AG09319 (cell line): ENCODE measurements at regions not wholly inside any gene's neighbourhood (a gene's known extent, or its start where the extent isn't known, plus 50 kb on each side); places are given as distances from the start of the nearest gene placed in this dataset.

ENCODE experiments used
- DNase-seq: peaks from one replicate; pipeline ENCODE4 v3.0.0-alpha.2; 2010; ENCODE audit warnings: low read depth; ENCODE audit errors: extremely low read depth
- TF ChIP-seq, protein P1 (sequence below): IDR thresholded peaks from 2 replicates; pipeline ENCODE4 v1.5.1; 2011; ENCODE audit warnings: low read depth, mild to moderate bottlenecking, inconsistent platforms, low read length, moderate library complexity

DNA sequence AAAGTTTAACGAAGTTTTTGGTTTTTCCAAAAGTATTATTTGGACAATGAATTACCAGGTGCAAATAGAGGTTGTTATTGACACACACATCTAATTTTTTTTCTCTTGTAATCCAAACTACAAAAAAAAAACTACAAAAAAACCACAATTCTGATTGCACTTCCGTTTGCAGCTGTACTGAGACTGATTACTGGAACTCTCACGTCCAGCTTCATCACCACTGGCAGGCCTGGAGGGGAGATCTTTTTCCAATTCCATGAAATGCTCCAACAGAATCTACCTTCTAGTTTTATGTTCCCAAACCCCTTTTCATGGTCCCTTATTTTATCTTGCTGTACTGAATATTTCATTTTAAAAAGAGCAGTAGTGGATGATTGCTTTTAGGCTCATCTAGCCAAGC, 1118.3 kb downstream of the C4orf33 start:
- TF ChIP-seq, protein P1, sequence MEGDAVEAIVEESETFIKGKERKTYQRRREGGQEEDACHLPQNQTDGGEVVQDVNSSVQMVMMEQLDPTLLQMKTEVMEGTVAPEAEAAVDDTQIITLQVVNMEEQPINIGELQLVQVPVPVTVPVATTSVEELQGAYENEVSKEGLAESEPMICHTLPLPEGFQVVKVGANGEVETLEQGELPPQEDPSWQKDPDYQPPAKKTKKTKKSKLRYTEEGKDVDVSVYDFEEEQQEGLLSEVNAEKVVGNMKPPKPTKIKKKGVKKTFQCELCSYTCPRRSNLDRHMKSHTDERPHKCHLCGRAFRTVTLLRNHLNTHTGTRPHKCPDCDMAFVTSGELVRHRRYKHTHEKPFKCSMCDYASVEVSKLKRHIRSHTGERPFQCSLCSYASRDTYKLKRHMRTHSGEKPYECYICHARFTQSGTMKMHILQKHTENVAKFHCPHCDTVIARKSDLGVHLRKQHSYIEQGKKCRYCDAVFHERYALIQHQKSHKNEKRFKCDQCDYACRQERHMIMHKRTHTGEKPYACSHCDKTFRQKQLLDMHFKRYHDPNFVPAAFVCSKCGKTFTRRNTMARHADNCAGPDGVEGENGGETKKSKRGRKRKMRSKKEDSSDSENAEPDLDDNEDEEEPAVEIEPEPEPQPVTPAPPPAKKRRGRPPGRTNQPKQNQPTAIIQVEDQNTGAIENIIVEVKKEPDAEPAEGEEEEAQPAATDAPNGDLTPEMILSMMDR: no peak

DNA sequence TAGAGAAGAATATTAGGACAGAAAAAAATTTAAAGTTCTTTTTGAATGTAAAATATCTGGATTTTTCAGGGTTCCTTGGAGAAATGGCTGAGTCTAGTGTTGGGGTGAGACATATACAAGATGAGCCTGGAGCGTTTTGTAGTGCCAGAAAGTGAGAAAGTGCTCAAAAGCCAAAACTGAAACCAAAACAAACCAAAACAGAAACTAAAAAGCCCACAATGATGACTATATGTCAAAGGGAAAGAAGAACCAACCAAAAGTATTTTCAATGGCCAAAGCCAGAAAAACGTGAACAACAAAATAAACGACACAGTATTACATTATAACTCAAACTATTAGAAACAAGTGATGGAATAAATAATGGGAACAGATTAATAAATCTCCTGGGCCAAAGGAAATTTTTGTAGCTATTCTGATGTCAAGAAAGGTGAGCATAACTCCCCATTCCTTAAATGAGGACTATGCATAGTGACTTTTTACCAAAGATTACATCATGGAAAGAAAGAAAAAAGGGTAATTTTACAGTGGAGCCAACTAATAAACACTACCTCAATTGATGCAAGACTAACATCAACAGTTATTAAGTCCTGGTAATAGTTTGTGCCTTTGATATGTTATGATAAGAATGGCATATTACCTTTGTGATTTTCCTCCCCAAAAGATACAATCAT, 1137.6 kb downstream of the C4orf33 start:
- TF ChIP-seq, protein P1: no peak
- DNase-seq: no peak

More for the DNA sequence above, 1118.3 kb downstream of the C4orf33 start:
- DNase-seq: no peak

DNA sequence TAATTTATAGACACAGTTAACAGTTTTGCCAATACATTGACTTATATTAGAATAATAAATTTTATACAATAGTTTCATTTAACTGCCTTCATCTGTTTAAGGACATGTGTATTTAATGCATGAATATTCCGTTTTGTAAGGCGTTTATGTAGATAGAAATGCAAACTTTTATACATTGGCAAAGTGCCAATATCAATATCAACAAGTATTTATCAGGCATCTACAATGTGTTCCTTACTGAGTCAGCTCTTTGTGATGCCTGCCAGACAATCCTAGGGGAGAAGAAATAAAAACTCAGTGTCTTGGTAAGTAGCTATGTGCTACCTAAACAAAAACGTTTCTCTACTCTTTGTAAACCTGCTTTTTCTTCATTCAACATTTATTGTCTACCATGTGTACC, 1142.2 kb downstream of the C4orf33 start:
- DNase-seq: no peak
- TF ChIP-seq, protein P1: no peak

DNA sequence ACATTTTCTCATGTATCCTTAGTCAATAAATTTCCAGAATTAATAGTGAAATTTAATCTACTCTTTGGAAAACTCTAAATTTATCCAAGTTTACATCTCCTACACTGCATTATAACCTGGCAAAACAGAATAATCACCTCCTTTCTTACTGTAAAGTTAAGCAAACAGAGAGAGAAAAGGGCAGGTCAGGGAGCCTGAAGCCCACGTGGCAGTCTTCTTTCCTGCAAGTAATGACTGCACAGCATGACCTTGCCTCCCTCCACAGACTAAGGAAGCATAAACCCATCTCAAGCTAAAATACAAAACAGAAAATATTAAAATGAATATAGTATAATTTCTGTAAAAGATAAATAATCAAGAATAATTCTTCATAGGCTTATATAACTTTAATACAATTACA, 1153.0 kb downstream of the C4orf33 start:
- TF ChIP-seq, protein P1: no peak
- no peak for DNase-seq

DNA sequence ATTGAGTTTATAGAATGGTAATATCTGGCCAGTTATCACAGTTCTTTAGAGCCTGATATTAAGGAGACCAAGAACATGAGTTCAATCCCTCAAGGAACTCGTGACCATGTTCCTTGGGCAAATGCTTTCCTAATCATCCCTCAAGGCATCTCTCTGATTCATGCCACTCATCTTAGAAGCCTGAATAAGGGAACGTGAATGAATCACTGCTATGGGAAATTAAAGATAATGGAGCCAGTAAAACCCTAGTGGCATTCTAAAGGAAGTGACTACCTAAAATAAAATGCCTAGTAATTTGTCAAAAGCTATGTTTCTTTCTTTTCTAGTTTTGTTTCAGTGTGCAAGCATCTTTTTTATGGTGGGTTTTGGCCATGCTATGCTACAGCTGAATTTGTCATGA, 1161.3 kb downstream of the C4orf33 start:
- DNase-seq: peak; percentile 10
- TF ChIP-seq, protein P1: no peak

DNA sequence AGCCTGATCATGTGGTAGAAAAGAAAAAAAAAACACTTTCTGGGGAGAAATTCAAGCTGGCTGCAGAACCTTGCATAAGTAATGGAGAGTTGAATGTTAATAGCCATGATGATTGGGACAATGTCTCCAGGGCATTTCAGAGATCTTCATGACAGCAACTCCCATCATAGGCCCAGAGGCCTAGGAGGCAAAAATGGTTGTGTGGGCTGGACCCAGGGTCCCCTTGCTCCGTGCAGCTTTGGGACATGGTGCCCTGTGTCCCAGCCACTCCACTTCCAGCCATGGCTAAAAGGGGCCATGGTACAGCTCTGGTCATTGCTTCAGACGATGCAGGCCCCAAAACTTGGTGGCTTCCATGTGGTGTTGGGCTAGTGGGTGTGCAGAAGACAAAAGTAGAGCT, 1170.9 kb downstream of the C4orf33 start:
- DNase-seq: no peak
- TF ChIP-seq, protein P1: no peak

DNA sequence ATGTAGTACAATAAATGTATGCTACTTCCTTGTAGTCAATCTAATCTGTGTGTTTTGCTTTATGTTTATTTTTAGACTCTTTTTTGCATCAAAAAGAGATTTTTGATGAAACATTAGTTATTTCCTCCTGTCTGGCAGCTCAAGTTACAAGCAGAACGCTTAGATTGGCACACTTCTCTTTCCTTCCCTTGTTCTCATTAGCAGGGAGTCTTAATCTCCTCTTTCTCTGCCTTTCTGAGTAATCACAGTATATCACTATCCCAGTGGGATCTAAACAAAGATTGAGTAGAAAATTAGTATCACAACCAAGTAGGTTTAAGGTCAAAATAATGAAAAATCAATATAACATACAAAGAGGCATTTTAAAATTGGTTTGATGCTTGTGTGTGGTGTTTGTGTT, 1192.6 kb downstream of the C4orf33 start:
- DNase-seq: no peak
- TF ChIP-seq, protein P1: no peak
